GM12874 (cell line): ENCODE measurements at regions not wholly inside any gene's neighbourhood (a gene's known extent, or its start where the extent isn't known, plus 50 kb on each side); places are given as distances from the start of the nearest gene placed in this dataset.

Experiments used
- TF ChIP-seq, protein P1 (sequence below): IDR thresholded peaks from 2 replicates; pipeline ENCODE4 v1.5.1; 2011; ENCODE audit warnings: low read depth, mild to moderate bottlenecking, control low read depth, low read length, moderate library complexity; ENCODE audit not compliant: insufficient read depth

DNA sequence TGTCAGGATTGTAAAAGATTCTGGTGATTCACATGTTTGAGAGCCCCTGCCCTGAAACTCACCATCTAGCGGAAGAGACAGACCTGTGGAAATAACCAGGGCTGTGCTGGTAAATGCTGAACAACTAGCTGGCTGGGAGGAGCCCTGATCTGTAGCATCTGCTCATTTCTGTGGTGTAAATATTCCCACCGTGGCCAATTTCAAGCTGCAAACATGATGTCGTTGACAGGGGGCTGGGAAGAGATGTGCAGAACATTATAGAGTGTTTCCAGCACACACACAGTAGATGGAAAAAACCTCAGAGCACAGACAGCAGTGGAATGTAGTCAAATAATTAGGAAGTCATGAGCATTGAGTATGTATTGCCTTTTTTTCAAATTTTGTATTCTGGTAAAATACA lies 138.2 kb downstream of the PHETA1 start:
- TF ChIP-seq, protein P1, sequence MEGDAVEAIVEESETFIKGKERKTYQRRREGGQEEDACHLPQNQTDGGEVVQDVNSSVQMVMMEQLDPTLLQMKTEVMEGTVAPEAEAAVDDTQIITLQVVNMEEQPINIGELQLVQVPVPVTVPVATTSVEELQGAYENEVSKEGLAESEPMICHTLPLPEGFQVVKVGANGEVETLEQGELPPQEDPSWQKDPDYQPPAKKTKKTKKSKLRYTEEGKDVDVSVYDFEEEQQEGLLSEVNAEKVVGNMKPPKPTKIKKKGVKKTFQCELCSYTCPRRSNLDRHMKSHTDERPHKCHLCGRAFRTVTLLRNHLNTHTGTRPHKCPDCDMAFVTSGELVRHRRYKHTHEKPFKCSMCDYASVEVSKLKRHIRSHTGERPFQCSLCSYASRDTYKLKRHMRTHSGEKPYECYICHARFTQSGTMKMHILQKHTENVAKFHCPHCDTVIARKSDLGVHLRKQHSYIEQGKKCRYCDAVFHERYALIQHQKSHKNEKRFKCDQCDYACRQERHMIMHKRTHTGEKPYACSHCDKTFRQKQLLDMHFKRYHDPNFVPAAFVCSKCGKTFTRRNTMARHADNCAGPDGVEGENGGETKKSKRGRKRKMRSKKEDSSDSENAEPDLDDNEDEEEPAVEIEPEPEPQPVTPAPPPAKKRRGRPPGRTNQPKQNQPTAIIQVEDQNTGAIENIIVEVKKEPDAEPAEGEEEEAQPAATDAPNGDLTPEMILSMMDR, result no peak

DNA sequence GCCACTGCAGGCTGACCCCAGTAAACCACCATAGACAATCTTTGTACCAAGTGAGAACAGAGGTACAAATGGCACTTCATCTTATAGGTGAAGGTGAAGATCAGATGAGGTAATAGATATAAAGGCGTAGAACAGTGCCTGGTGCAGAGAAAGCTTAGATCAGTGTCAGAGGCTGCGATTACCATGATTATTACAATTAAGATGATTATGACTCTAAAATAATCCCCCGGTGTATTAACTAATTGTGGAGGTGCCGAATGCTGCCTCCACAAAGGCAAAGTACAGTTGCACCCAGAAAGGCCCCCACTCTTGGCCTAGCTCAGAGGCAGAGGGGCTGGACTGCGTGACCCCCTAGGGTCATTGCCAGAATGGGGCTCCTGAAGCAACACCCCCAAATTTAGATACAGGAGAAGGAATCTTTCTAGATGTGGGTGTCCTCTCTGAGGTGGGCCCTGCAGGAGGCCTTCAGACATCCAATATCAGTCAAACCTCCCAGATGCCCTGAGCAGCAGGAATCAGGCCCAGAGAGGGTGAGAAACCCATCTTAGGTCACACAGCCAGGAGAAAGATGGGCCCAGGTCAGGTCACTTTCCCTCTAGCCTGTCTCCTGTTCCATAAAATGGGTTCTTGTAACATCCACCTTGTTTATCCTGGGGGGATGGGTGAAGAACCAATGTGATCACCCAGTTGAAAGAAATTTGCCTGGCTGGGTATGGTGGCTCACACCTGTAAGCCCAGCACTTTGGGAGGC lies 139.8 kb downstream of the PHETA1 start:
- TF ChIP-seq, protein P1, result no peak

DNA sequence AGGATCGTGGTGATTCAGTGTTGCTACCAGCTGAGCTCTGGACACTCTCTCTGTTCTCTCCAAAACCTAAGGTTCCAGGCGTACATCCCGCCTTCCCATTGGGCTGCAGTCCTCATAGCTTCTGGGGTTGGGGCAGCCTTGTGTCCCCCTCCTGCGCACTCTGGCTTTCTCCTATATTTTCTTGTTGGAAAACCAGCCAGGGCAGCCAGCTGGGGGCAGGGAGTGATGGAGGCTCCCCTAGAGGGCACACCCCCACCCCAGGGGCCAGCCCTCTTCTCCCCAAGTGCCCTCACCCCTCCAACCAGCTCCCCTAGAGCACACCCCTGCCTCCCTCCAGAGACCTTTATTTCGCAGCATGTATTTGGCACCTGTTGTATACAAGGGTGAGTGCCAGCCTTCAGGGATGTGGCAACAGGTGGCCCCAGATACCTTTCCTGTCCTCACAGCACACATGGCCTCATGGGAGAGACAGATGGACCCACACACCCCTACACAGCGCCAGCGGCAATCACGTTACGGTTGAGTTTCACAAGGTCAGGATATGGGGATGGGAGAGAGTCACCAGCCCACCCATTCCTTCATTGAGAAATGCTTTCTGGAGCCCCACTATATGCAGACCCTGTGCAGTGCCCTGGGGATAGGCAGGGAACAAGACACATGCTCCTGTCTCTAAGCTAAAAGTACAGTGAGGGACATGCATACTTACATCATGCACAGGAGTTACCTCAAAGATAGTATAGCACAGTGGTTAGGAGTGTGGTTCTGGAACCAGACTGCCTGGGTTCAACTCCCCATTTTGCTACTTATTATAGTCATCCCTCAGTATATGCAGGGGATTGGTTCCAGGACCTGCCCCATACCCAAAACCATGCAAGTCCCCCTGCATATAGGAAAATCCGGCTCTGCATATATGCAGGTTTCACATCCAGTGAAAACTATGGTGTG lies 141.1 kb downstream of the PHETA1 start:
- TF ChIP-seq, protein P1, result no peak

DNA sequence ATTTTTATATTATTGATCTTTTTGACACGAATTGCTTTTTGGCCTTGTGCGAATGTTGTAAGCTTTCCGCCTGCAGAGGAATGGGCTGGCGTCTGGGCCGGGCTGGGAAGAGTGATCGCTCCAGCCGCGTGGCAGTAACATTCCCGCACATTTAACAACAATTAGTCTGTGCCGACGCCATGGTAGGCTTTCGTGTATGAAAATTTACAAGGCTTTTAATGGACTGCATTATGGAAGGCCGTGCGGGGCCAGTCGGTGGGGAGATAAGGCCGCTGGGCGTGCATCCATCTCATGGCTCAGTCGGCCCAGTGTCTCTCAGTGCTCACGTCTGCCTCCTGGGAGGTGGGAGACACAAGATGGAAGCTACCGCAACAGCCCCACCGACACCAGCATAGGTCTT lies 142.2 kb downstream of the PHETA1 start:
- TF ChIP-seq, protein P1, result no peak

DNA sequence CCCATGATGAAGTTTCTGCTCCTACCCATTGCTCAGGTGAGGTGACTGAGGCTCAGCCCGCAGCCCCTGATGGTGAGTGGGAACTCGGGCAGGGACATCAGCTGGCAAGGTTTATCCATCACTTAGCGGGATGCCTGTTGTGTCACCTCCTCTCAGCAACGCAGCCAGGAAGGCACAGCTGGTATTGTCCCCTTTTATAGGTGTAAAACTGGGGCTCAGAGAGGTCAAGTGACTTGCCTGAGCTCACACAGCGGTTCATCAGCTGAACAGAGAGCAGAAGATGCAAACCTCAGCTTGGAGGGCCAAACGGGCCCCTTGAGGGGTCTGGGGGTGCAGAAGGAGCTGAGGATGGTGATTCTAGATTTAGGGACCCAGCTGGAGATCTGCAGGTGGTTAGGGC lies 143.6 kb downstream of the PHETA1 start:
- TF ChIP-seq, protein P1, result no peak

DNA sequence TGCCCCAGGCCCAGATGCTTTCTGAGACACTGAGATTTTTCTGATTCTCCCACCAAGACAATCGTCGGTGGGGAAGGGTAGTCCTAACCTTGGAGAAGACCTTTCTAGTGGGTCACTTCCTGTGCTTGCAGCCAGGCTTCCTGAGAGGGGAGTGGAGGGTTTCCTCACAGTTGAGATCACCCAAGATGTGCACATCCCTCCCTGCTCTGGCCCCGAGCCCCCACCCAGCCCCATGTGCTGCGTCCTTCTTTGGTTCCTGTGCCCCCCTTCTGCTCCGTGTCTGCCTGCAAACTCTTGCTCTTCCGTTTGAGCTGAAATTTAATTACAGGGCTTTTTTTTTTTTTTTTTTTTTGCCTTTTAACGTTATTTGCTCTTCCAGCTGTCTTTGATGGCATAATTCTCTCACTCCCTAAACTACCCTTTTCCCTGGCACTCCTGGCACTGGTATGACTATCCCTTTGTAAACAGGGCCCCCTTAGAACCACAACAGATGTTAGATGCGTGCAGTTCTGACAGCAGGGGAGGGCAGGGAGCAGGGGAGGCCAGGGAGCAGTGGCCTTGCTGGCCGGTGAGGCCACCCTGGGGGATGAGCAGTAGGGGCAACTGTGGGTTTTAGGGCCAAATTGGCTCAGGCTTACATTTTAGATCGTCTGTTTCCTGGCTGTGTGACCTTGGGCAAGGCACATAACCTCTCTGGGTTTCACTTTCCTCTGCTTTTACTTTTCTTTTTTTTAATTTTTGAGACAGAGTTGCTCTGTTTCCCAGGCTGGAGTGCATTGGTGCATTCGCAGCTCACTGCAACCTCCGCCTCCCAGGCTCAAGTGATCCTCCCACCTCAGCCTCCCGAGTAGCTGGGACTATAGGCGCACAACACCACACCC lies 144.5 kb downstream of the PHETA1 start:
- TF ChIP-seq, protein P1, result no peak
